ENCODE measurements at regions not wholly inside any gene's neighbourhood (a gene's known extent, or its start where the extent isn't known, plus 50 kb on each side); places are given as distances from the start of the nearest gene placed in this dataset.

- TF ChIP-seq, protein P1, sequence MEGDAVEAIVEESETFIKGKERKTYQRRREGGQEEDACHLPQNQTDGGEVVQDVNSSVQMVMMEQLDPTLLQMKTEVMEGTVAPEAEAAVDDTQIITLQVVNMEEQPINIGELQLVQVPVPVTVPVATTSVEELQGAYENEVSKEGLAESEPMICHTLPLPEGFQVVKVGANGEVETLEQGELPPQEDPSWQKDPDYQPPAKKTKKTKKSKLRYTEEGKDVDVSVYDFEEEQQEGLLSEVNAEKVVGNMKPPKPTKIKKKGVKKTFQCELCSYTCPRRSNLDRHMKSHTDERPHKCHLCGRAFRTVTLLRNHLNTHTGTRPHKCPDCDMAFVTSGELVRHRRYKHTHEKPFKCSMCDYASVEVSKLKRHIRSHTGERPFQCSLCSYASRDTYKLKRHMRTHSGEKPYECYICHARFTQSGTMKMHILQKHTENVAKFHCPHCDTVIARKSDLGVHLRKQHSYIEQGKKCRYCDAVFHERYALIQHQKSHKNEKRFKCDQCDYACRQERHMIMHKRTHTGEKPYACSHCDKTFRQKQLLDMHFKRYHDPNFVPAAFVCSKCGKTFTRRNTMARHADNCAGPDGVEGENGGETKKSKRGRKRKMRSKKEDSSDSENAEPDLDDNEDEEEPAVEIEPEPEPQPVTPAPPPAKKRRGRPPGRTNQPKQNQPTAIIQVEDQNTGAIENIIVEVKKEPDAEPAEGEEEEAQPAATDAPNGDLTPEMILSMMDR (conservative IDR thresholded peaks at IDR 0.05) = no peak
- no peak for TF ChIP-seq EZH2 (IDR thresholded peaks at IDR 0.05; ENCODE audit: low read depth)
These were observed 453.3 kb downstream of the COL11A1 start for GRCh38 chr1:102655034-102655433.

Measured in PC-9 (cell line).